Colon (tissue), 2 donors: ENCODE measurements at regions not wholly inside any gene's neighbourhood (a gene's known extent, or its start where the extent isn't known, plus 50 kb on each side); places are given as distances from the start of the nearest gene placed in this dataset.
"Not testable (repeated sequence)": the region's sequence is repeated elsewhere in the genome, so short reads cannot be mapped to it uniquely, and the experiment has no call there.

Experiments used
- FAIRE-seq: peaks from 2 replicates; lab custom pipeline; 2012; peaks lifted over from hg19 to GRCh38; lab: Jason Lieb, UNC
- donor health status: control.
- donor health status: control.

- FAIRE-seq = no peak
Observed at GRCh38 chr2:4930704-4931103, 761.5 kb upstream of the SOX11 start.

GRCh38 chr2:4931721-4932365 lies 760.3 kb upstream of the SOX11 start:
- no peak for FAIRE-seq

- not testable (repeated sequence) for FAIRE-seq
Observed at GRCh38 chr2:4935291-4935690, 756.9 kb upstream of the SOX11 start.

GRCh38 chr2:4937550-4937949 lies 754.6 kb upstream of the SOX11 start:
- no peak for FAIRE-seq

GRCh38 chr2:4938206-4938605 lies 754.0 kb upstream of the SOX11 start:
- no peak for FAIRE-seq

- FAIRE-seq = no peak
Observed at GRCh38 chr2:4942441-4942840, 749.7 kb upstream of the SOX11 start.

- no peak for FAIRE-seq
Observed at GRCh38 chr2:4947911-4948310, 744.3 kb upstream of the SOX11 start.

GRCh38 chr2:4951368-4951767 lies 740.8 kb upstream of the SOX11 start:
- no peak for FAIRE-seq

- FAIRE-seq = no peak
Observed at GRCh38 chr2:4959219-4959618, 733.0 kb upstream of the SOX11 start.

- FAIRE-seq = no peak
Observed at GRCh38 chr2:4962419-4962818, 729.8 kb upstream of the SOX11 start.

- no peak for FAIRE-seq
Observed at GRCh38 chr2:4963106-4963505, 729.1 kb upstream of the SOX11 start.

GRCh38 chr2:4964001-4964540 lies 728.1 kb upstream of the SOX11 start:
- no peak for FAIRE-seq

GRCh38 chr2:4964579-4964978 lies 727.6 kb upstream of the SOX11 start:
- FAIRE-seq = no peak

GRCh38 chr2:4965556-4966320 lies 726.4 kb upstream of the SOX11 start:
- no peak for FAIRE-seq

GRCh38 chr2:4967206-4967605 lies 725.0 kb upstream of the SOX11 start:
- no peak for FAIRE-seq

- FAIRE-seq = no peak
Observed at GRCh38 chr2:4972472-4972871, 719.7 kb upstream of the SOX11 start.

GRCh38 chr2:4973354-4973753 lies 718.8 kb upstream of the SOX11 start:
- FAIRE-seq = no peak

- FAIRE-seq = no peak
Observed at GRCh38 chr2:4973973-4974372, 718.2 kb upstream of the SOX11 start.

GRCh38 chr2:4976407-4976806 lies 715.8 kb upstream of the SOX11 start:
- FAIRE-seq = no peak

- no peak for FAIRE-seq
Observed at GRCh38 chr2:4979111-4979510, 713.1 kb upstream of the SOX11 start.

- no peak for FAIRE-seq
Observed at GRCh38 chr2:4980995-4981394, 711.2 kb upstream of the SOX11 start.

GRCh38 chr2:4981802-4982409 lies 710.3 kb upstream of the SOX11 start:
- FAIRE-seq = no peak

GRCh38 chr2:4988444-4988843 lies 703.7 kb upstream of the SOX11 start:
- not testable (repeated sequence) for FAIRE-seq
